ENCODE measurements at regions not wholly inside any gene's neighbourhood (a gene's known extent, or its start where the extent isn't known, plus 50 kb on each side); places are given as distances from the start of the nearest gene placed in this dataset.

GRCh38 chr5:74041913-74042312, 415.9 kb downstream of the ARHGEF28 start:
- Histone ChIP-seq H3K56ac (replicated peaks; ENCODE audit: insufficient read length, low read depth, low read length) (no peak overlapping the region), H3K9ac (replicated peaks in 1 of 4; ENCODE audit: extremely low read depth in 1 of 4, low read depth in 3 of 4, low read length in 3 of 4) (no peak overlapping the region), H3K4ac (replicated peaks; ENCODE audit: insufficient read length, low read depth, low read length) (no peak overlapping the region), H3K9me3 (ENCODE audit: insufficient read depth in 2 of 2, low read depth in 1 of 2, low read length in 1 of 2) (no peaks in the 10 kb centered on the region; a peak in 1 of 4 replicates), H3K27ac (ENCODE audit: low read depth, low read length) (no peak overlapping the region), H3K79me1 (ENCODE audit: low read depth, low read length) (no peaks in the 10 kb centered on the region), H3K23ac (ENCODE audit: insufficient read length) (no peak overlapping the region), H3K27me3 (replicated peaks in 1 of 4; ENCODE audit: control insufficient read depth in 3 of 4, extremely low read depth in 1 of 4, insufficient read depth in 3 of 4, low read length in 3 of 4) (no peaks in the 10 kb centered on the region), H3K4me1 (replicated peaks in 1 of 4; ENCODE audit: control insufficient read depth in 3 of 4, insufficient read depth in 4 of 4, low read length in 3 of 4) (peaks cover 0 to 2% (median 2%) of the 10 kb centered on the region in 4 experiments; a peak in 3 of 7 replicates), H2BK12ac (ENCODE audit: low read depth, low read length) (no peak overlapping the region), H3K14ac (ENCODE audit: insufficient read length) (no peak overlapping the region), H2BK5ac (ENCODE audit: low read depth, low read length) (no peak overlapping the region), H3K36me3 (ENCODE audit: control insufficient read depth in 2 of 4, insufficient read depth in 4 of 4, low read length in 3 of 4) (no peaks in the 10 kb centered on the region), H2AFZ (ENCODE audit: low read length) (no peak overlapping the region), H4K20me1 (replicated peaks in 1 of 2; ENCODE audit: control insufficient read depth in 1 of 2, insufficient read depth in 2 of 2, low read length in 2 of 2) (no peaks in the 10 kb centered on the region), H3K79me2 (ENCODE audit: control insufficient read depth in 1 of 2, insufficient read depth in 2 of 2, low read length in 2 of 2) (no peaks in the 10 kb centered on the region), H4K5ac (ENCODE audit: insufficient read length, low read depth, low read length) (no peak overlapping the region), H3K4me3 (ENCODE audit: extremely low read depth in 1 of 4, insufficient read depth in 2 of 4, low read depth in 3 of 4, low read length in 4 of 4) (no peak overlapping the region), H4K8ac (ENCODE audit: extremely low read depth, insufficient read depth, low read length) (no peak overlapping the region), H3K18ac (ENCODE audit: extremely low read depth, low read length) (no peak overlapping the region), H2BK120ac (replicated peaks; ENCODE audit: low read depth, low read length) (no peak overlapping the region), H4K91ac (replicated peaks; ENCODE audit: insufficient read length, low read length) (no peak overlapping the region), H2AK5ac (ENCODE audit: low read depth, low read length) (no peak overlapping the region), H2BK20ac (ENCODE audit: low read length) (no peak overlapping the region), H2BK15ac (ENCODE audit: low read length) (no peak overlapping the region), H3K23me2 (ENCODE audit: low read depth, low read length) (no peaks in the 10 kb centered on the region), H3K4me2 (ENCODE audit: insufficient read depth in 1 of 2, low read depth in 2 of 2, low read length in 2 of 2) (no peak overlapping the region)
- TF ChIP-seq RXRA (IDR thresholded peaks at IDR 0.05; ENCODE audit: insufficient read depth, low read depth, low read length): no peak
- ChIA-PET POLR2A (ENCODE audit: partially characterized antibody) (no interaction called here), CTCF (ENCODE audit: partially characterized antibody) (interaction anchor here (0.7 to 1.9 kb wide), 6 partner anchors 10 to 331 kb away, joined by 3 to 8 read pairs (median 4); no protein-coding TSS in a partner anchor)
- no peak for DNase-seq (ENCODE audit: low read depth in 1 of 2, low spot score in 2 of 2)
- FAIRE-seq: no peak
